H1 (cell line): ENCODE measurements at regions not wholly inside any gene's neighbourhood (a gene's known extent, or its start where the extent isn't known, plus 50 kb on each side); places are given as distances from the start of the nearest gene placed in this dataset.

Experiments
- CTCF ChIA-PET: fragments of 300-600 bp; sonication (Branson Sonifier 250); formaldehyde crosslinking; loops from one replicate; lab custom pipeline; 2021; ENCODE audit not compliant: partially characterized antibody; lab: Charles Lee
- POLR2A ChIA-PET: fragments of 300-600 bp; sonication (Branson Sonifier 250); formaldehyde crosslinking; loops from one replicate; lab custom pipeline; 2021; ENCODE audit warnings: inconsistent platforms; ENCODE audit not compliant: partially characterized antibody; lab: Charles Lee
- DNase-seq, 2 experiments: peaks; one replicate each; pipeline versions ENCODE4 v3.0.0 to v3.0.0-alpha.2; 2010 to 2022; ENCODE audit warnings: low spot score in 2 of 2, low read depth in 1 of 2, mixed read lengths in 1 of 2
- FAIRE-seq: peaks from 2 replicates; lab custom pipeline; 2011; peaks lifted over from hg19 to GRCh38; lab: Jason Lieb, UNC
- H2AFZ ChIP-seq: 2 replicates; pipeline ENCODE4 v1.8.1; 2012; ENCODE audit warnings: low read length, inconsistent platforms
- H2AK5ac ChIP-seq: 2 replicates; pipeline ENCODE4 v1.6.1; 2013; ENCODE audit warnings: low read depth, low read length
- H2BK120ac ChIP-seq: replicated peaks from 2 replicates; pipeline ENCODE3; 2013; ENCODE audit warnings: low read depth, low read length, inconsistent platforms
- H2BK12ac ChIP-seq: 2 replicates; pipeline ENCODE4 v1.6.1; 2013; ENCODE audit warnings: low read depth, low read length
- H2BK15ac ChIP-seq: 2 replicates; pipeline ENCODE4 v1.6.1; 2013; ENCODE audit warnings: low read length
- H2BK20ac ChIP-seq: 2 replicates; pipeline ENCODE4 v1.6.1; 2013; ENCODE audit warnings: low read length
- H2BK5ac ChIP-seq: 2 replicates; pipeline ENCODE4 v1.6.1; 2013; ENCODE audit warnings: low read depth, low read length
- H3K14ac ChIP-seq: 2 replicates; pipeline ENCODE4 v1.6.1; 2013; ENCODE audit warnings: inconsistent platforms; ENCODE audit not compliant: insufficient read length
- H3K18ac ChIP-seq: 2 replicates; pipeline ENCODE4 v1.6.1; 2013; ENCODE audit warnings: low read length; ENCODE audit errors: extremely low read depth
- H3K23ac ChIP-seq: 2 replicates; pipeline ENCODE4 v1.6.1; 2013; ENCODE audit warnings: inconsistent platforms; ENCODE audit not compliant: insufficient read length
- H3K23me2 ChIP-seq: 2 replicates; pipeline ENCODE4 v1.6.1; 2013; ENCODE audit warnings: low read depth, low read length
- H3K27ac ChIP-seq: 2 replicates; pipeline ENCODE4 v1.6.1; 2011; ENCODE audit warnings: low read depth, low read length, inconsistent platforms
- H3K27me3 ChIP-seq, 4 experiments: replicated peaks in 1 of 4; 1 replicate in 1 of 4; 2 replicates in 3 of 4; pipeline versions ENCODE4 v1.6.1 to v1.8.1; 2011 to 2013; ENCODE audit warnings: low read length in 3 of 4, mild to moderate bottlenecking in 3 of 4, inconsistent platforms in 2 of 4, mixed read lengths in 2 of 4, moderate library complexity in 1 of 4; ENCODE audit not compliant: control insufficient read depth in 3 of 4, insufficient read depth in 3 of 4; ENCODE audit errors: extremely low read depth in 1 of 4
- H3K36me3 ChIP-seq, 4 experiments: 2 replicates each; pipeline versions ENCODE4 v1.6.1 to v1.8.1; 2011 to 2013; ENCODE audit warnings: mild to moderate bottlenecking in 4 of 4, low read length in 3 of 4, moderate library complexity in 2 of 4, control low read depth in 1 of 4, inconsistent platforms in 1 of 4; ENCODE audit not compliant: insufficient read depth in 4 of 4, control insufficient read depth in 2 of 4
- H3K4ac ChIP-seq: replicated peaks from 2 replicates; pipeline ENCODE3; 2013; ENCODE audit warnings: low read length, low read depth, mixed read lengths, inconsistent platforms; ENCODE audit not compliant: insufficient read length
- H3K4me1 ChIP-seq, 4 experiments: replicated peaks in 1 of 4; 1 replicate in 1 of 4; 2 replicates in 3 of 4; pipeline versions ENCODE4 v1.6.1 to v1.8.1; 2011 to 2013; ENCODE audit warnings: low read length in 3 of 4, inconsistent platforms in 2 of 4, mixed read lengths in 1 of 4; ENCODE audit not compliant: insufficient read depth in 4 of 4, control insufficient read depth in 3 of 4
- H3K4me2 ChIP-seq, 2 experiments: 2 replicates each; pipeline versions ENCODE4 v1.6.1 to v1.8.1; 2011 to 2013; ENCODE audit warnings: low read depth in 2 of 2, low read length in 2 of 2, control low read depth in 1 of 2, inconsistent platforms in 1 of 2, mild to moderate bottlenecking in 1 of 2; ENCODE audit not compliant: insufficient read depth in 1 of 2
- H3K4me3 ChIP-seq, 4 experiments: fragments of 200-600, 300-600 bp in 1 of 4; sonication (generic), shearing (Covaris generic), sonication (Bioruptor Twin) in 1 of 4; 2 replicates each; pipeline versions ENCODE4 v1.5.1 to v1.8.1; 2011 to 2016; ENCODE audit warnings: low read length in 4 of 4, low read depth in 3 of 4, control low read depth in 2 of 4, inconsistent platforms in 2 of 4, mild to moderate bottlenecking in 2 of 4, mixed read lengths in 1 of 4, moderate library complexity in 1 of 4; ENCODE audit not compliant: insufficient read depth in 2 of 4; ENCODE audit errors: extremely low read depth in 1 of 4
- H3K56ac ChIP-seq: replicated peaks from 2 replicates; pipeline ENCODE3; 2013; ENCODE audit warnings: low read depth, mild to moderate bottlenecking, mixed read lengths, low read length, inconsistent platforms; ENCODE audit not compliant: insufficient read length
- H3K79me1 ChIP-seq: 2 replicates; pipeline ENCODE4 v1.6.1; 2013; ENCODE audit warnings: low read depth, low read length, control low read depth
- H3K79me2 ChIP-seq, 2 experiments: 2 replicates each; pipeline versions ENCODE4 v1.6.1 to v1.8.1; 2012 to 2013; ENCODE audit warnings: low read length in 2 of 2, mild to moderate bottlenecking in 2 of 2, inconsistent platforms in 1 of 2; ENCODE audit not compliant: insufficient read depth in 2 of 2, control insufficient read depth in 1 of 2
- H3K9ac ChIP-seq, 4 experiments: replicated peaks in 1 of 4; 1 replicate in 1 of 4; 2 replicates in 3 of 4; pipeline versions ENCODE4 v1.6.1 to v1.8.1; 2011 to 2013; ENCODE audit warnings: low read depth in 3 of 4, low read length in 3 of 4, control low read depth in 2 of 4, mild to moderate bottlenecking in 2 of 4, moderate library complexity in 2 of 4, inconsistent platforms in 1 of 4; ENCODE audit errors: extremely low read depth in 1 of 4
- H3K9me3 ChIP-seq, 2 experiments: 2 replicates each; pipeline versions ENCODE4 v1.6.1 to v1.8.1; 2012 to 2013; ENCODE audit warnings: mild to moderate bottlenecking in 2 of 2, moderate library complexity in 2 of 2, control low read depth in 1 of 2, inconsistent platforms in 1 of 2, low read depth in 1 of 2, low read length in 1 of 2, mixed read lengths in 1 of 2; ENCODE audit not compliant: insufficient read depth in 2 of 2
- H4K20me1 ChIP-seq, 2 experiments: replicated peaks in 1 of 2; 2 replicates each; pipeline versions ENCODE3 to v1.8.1; 2011 to 2013; ENCODE audit warnings: inconsistent platforms in 2 of 2, low read length in 2 of 2, mild to moderate bottlenecking in 1 of 2; ENCODE audit not compliant: insufficient read depth in 2 of 2, control insufficient read depth in 1 of 2
- H4K5ac ChIP-seq: 2 replicates; pipeline ENCODE4 v1.6.1; 2013; ENCODE audit warnings: low read length, low read depth, mixed read lengths, inconsistent platforms; ENCODE audit not compliant: insufficient read length
- H4K8ac ChIP-seq: 2 replicates; pipeline ENCODE4 v1.8.0; 2013; ENCODE audit warnings: mild to moderate bottlenecking, moderate library complexity, low read length, inconsistent platforms; ENCODE audit not compliant: insufficient read depth; ENCODE audit errors: extremely low read depth
- H4K91ac ChIP-seq: replicated peaks from 2 replicates; pipeline ENCODE3; 2013; ENCODE audit warnings: low read length, mixed read lengths, inconsistent platforms; ENCODE audit not compliant: insufficient read length
- ATF3 ChIP-seq: IDR thresholded peaks from 2 replicates; pipeline ENCODE4 v1.6.1; 2011; ENCODE audit warnings: low read depth, mild to moderate bottlenecking, low read length; ENCODE audit not compliant: insufficient read depth
- CBX5 ChIP-seq: fragments of 300-800, 300-1000 bp; sonication (generic); IDR thresholded peaks from 2 replicates; pipeline ENCODE4 v1.7.1; 2016; ENCODE audit warnings: antibody characterized with exemption, low read length, low read depth
- CTCF ChIP-seq, 3 experiments: IDR thresholded peaks; 1 replicate in 2 of 3; 2 replicates in 1 of 3; pipeline versions ENCODE4 v1.5.1 to v1.6.1; 2011; ENCODE audit warnings: low read length in 3 of 3, mild to moderate bottlenecking in 3 of 3, inconsistent platforms in 2 of 3, low read depth in 1 of 3, moderate library complexity in 1 of 3; ENCODE audit not compliant: insufficient read depth in 1 of 3; ENCODE audit errors: control extremely low read depth in 1 of 3
- E2F6 ChIP-seq: IDR thresholded peaks from 2 replicates; pipeline ENCODE4 v1.6.1; 2012; ENCODE audit warnings: inconsistent platforms
- FOSL1 ChIP-seq: IDR thresholded peaks from 2 replicates; pipeline ENCODE4 v1.6.1; 2011; ENCODE audit warnings: mild to moderate bottlenecking, low read depth, low read length, moderate library complexity; ENCODE audit not compliant: insufficient read depth
- POLR2A ChIP-seq, 2 experiments: IDR thresholded peaks; 1 replicate in 1 of 2; 2 replicates in 1 of 2; pipeline ENCODE4 v1.6.1; 2011; ENCODE audit warnings: low read depth in 2 of 2, low read length in 2 of 2, mild to moderate bottlenecking in 2 of 2; ENCODE audit errors: control extremely low read depth in 1 of 2
- SP1 ChIP-seq: IDR thresholded peaks from 2 replicates; pipeline ENCODE4 v1.6.1; 2011; ENCODE audit warnings: low read depth, low read length
- ZNF274 ChIP-seq: IDR thresholded peaks from 2 replicates; pipeline ENCODE4 v1.7.0; 2012; ENCODE audit warnings: low read length, borderline replicate concordance; ENCODE audit errors: extremely low read depth
- WGBS, 2 experiments: shearing (Covaris generic) in 1 of 2; methylation state at CpG; one replicate each; pipeline versions ENCODE4 v1.1.6 to v1.1.7; 2013 to 2015; ENCODE audit warnings: low lambda C conversion rate in 2 of 2, mixed read lengths in 2 of 2, inconsistent platforms in 1 of 2, low coverage in 1 of 2, missing lambda C conversion rate in 1 of 2; ENCODE audit not compliant: insufficient replicate concordance in 2 of 2, insufficient coverage in 1 of 2, insufficient read length in 1 of 2; ENCODE audit errors: extremely low coverage in 1 of 2, missing lambda C conversion rate in 1 of 2; 5-methylcytosine and 5-hydroxymethylcytosine counted together

DNA sequence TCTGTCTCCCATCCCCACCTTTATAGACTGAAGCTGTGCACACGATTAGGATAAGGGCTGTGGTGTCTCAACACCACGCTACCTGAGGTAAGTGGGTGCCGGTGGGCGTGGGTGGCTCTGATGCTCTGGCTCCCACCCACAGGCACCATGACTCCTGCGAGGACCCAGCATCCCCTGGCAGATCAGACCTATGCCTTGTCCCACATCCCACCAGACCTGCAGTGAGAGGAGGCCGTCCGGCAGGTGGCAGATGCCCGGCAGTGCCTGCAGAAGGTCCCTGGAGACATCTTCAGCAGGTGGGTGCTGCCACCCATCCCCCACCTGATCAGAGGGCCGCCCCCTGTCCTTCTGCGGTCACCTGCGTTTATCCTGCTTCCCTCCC, 104.4 kb upstream of the PRB2 start:
- H2BK15ac ChIP-seq, result no peak overlapping the region
- H3K9me3 ChIP-seq, result no peaks in the 10 kb centered on the region
- H2BK120ac ChIP-seq, result no peak overlapping the region
- 77% methylated on average over 9 of the region's 11 CpGs; no CpG with 5 or more reads in 1 of the 2 experiments for WGBS, 2 experiments
- no peak overlapping the region for H3K14ac ChIP-seq
- H3K4me3 ChIP-seq, result peak overlapping the region; percentile 4 to 54 (median 42); a peak in 7 of 8 replicates
- H3K79me2 ChIP-seq, result no peaks in the 10 kb centered on the region
- H3K23ac ChIP-seq, result no peak overlapping the region
- peaks cover 0 to 11% (median 10%) of the 10 kb centered on the region in 4 experiments; a peak in 5 of 7 replicates for H3K27me3 ChIP-seq
- FAIRE-seq (no peak), DNase-seq (no peak)
- H4K8ac ChIP-seq, result no peak overlapping the region
- H3K4me2 ChIP-seq, result peak overlapping the region; percentile 82
- H3K4me1 ChIP-seq, result peaks cover 0 to 6% (median 2%) of the 10 kb centered on the region in 4 experiments; a peak in 4 of 7 replicates
- H3K79me1 ChIP-seq, result no peaks in the 10 kb centered on the region; the same call in 1 of the 2 replicates
- ChIA-PET POLR2A (no interaction called here), CTCF (interaction anchor here (1.0 to 4.3 kb wide), 5 partner anchors 9 to 533 kb away, joined by 4 to 21 read pairs (median 4); no protein-coding TSS in a partner anchor)
- no peak overlapping the region for H2BK20ac ChIP-seq
- no peak overlapping the region for H2AFZ ChIP-seq
- H2BK5ac ChIP-seq, result no peak overlapping the region
- no peak overlapping the region for H2BK12ac ChIP-seq
- H3K9ac ChIP-seq, result no peak overlapping the region
- no peak overlapping the region for H3K56ac ChIP-seq
- peaks cover 7% of the 10 kb centered on the region; the same call in 1 of the 2 replicates for H3K23me2 ChIP-seq
- no peak overlapping the region for H3K4ac ChIP-seq
- H3K36me3 ChIP-seq, result no peaks in the 10 kb centered on the region
- TF ChIP-seq CBX5 (no peak), E2F6 (no peak), SP1 (no peak), POLR2A (IDR thresholded peaks at IDR 0.05; ENCODE audit: control extremely low read depth in 1 of 2, low read depth in 2 of 2, low read length in 2 of 2) (no peak), FOSL1 (no peak), ATF3 (no peak), ZNF274 (no peak), CTCF (IDR thresholded peaks at IDR 0.05; ENCODE audit: control extremely low read depth in 1 of 3, insufficient read depth in 1 of 3, low read depth in 1 of 3, low read length in 3 of 3) (peak in 1 of 3 experiments; percentile 17; a peak in 1 of 4 replicates)
- no peak overlapping the region for H4K91ac ChIP-seq
- H3K18ac ChIP-seq, result no peak overlapping the region
- H3K27ac ChIP-seq, result no peak overlapping the region
- H4K5ac ChIP-seq, result no peak overlapping the region
- peaks cover 4 to 6% of the 10 kb centered on the region in 2 experiments for H4K20me1 ChIP-seq
- no peak overlapping the region for H2AK5ac ChIP-seq
